ENCODE measurements at regions not wholly inside any gene's neighbourhood (a gene's known extent, or its start where the extent isn't known, plus 50 kb on each side); places are given as distances from the start of the nearest gene placed in this dataset.
A peak's percentile ranks its signal among the peaks of the same experiment; 100 is the strongest.

DNA sequence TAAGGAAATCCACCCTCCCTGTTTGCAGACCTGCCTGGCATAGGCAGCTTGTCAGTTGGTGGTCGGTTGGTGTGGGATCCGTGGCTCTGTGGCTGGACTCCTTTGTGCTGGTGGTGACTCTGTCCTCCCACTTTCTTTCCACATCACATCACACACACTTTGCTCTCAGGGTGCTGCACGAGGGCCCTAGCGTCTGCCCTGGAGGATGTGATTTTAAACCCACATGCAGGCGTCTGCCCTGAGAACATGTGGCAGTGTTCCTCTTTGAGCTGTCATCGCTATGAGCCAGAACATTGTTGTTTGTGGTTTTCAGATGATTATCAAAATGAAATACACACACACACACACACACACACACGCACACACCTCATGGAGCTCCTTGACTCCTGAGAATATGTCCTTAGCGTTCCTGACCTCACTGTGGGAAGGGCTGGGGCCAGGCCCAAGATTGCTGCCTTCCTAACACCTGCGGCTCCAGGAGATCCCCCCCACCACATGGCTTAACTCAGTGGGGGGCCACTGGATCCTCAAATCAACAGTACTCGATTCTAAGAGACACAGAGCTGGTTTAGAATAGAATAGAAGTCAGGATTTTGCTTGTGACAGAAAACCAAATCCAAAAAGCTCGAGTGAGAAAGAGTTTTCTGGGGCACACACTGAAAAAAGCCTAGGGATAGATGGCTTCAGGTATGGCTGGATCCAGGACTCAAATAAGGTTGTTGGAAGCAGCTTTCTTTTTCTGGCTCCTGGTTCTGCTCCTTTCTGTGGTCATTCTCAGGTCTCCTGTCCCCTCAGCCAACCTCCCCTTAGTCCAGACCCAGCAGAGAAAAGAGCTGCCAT lies 54.8 kb downstream of the RTP5 start:
- no peak for DNase-seq (ENCODE audit: extremely low read depth in 1 of 11, low read depth in 9 of 11, low spot score in 4 of 11)

DNA sequence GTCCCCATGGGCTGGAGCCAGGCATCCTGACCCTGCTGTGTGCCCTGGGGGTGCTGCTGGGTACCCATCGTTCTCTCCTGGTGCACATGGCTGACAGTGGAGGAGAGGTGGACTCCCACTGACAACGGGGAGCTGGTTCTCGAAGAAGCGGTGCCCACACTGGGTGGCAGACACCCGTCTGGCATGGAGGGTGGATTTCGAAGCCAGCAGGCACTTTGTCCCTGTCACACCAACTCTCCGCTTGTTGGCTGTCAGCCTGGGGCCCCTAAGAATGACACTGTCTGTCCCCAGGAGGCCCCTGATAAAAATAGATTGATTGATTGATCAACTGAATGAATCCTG lies 55.4 kb downstream of the RTP5 start:
- no peak for DNase-seq (ENCODE audit: extremely low read depth in 1 of 11, low read depth in 9 of 11, low spot score in 4 of 11)

DNA sequence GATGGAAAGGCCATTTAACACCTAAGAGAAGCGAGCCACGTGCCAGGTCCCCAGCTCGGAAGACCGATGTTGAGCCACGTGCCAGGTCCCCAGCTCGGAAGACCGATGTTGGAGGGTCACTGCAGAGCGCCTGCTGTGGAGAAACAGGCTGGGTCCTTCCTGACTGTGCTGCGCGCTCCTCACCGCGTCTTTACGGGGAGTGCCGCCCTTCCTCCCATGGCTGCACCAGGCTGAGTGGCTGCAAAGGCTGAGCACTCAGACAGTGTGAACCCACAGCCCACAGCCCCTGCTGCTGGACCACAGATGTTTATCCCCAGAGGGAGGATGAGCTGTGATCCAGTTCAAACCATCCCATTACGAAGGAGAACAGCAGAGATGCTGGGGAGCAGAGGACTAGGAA lies 55.7 kb downstream of the RTP5 start:
- DNase-seq (ENCODE audit: extremely low read depth in 1 of 11, low read depth in 9 of 11, low spot score in 4 of 11): no peak

DNA sequence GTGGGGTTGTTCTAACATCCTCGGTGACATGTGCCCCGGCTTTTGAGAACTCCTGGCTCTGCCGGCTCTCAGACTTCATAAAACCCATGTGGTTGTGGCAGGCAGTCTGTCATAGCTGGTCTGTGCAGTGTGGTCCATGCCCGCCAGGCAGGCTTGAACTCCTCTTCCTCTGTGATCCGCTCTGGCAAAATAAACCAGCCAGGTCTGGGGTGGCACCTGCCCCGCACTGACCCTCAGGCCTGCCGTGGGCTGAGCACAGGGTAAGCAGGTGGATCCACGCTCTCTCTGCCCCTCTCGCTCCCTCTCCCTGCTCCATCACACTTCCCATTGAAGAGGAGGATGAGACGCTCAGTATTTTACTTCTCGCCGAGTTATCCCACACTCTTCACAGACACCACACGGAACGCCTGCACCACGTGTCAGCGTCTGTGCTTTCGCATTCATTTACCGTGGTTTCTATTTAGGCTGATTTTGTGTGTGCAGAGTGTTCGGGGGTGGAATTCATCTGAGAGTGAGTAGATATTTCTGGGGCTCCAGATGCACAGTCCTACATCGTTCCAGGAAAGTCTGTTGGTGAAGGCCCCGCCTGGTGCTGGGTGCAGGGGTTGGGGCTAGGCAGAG lies 56.4 kb downstream of the RTP5 start:
- no peak for DNase-seq (ENCODE audit: extremely low read depth in 1 of 11, low read depth in 9 of 11, low spot score in 4 of 11)

DNA sequence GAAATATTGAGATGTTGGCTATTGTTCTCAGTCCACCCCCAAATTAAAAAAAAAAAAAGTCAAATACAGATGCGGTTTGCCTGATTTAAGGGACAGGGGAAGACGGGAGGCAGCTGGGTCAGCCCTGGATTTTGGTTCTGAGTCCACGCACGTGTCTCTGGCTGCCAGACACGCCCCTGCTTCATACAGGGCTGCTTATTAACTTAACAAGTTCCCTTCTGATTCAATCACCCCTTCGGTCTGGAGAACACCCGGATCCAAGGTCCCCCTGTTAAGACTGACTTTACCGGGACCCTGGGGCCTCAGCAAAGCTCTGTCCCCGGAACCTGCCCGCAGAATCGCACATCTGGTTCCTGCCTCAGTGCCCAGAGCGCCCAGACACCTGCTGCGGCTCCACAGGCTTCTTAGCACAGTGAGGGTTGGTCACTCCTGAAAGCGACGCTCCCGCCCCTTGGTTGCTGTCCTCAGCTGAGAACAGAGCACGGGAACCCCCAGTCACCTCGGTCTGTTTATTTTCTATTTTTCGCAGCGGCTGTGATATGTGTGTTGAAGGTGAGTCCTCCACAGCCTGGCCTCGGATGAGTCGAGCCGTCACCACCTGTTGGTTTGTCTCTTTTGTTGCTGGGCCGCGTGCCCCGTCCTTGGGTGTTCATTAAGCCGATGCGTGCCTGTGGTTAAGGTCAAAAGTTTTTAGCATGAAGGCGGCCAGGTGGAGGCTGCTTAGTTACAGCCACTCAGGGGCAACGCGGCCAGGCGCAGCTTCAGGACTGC lies 57.2 kb downstream of the RTP5 start:
- DNase-seq (ENCODE audit: extremely low read depth in 1 of 11, low read depth in 9 of 11, low spot score in 4 of 11): peak in 2 of 11 donors; percentile 20 to 51

DNA sequence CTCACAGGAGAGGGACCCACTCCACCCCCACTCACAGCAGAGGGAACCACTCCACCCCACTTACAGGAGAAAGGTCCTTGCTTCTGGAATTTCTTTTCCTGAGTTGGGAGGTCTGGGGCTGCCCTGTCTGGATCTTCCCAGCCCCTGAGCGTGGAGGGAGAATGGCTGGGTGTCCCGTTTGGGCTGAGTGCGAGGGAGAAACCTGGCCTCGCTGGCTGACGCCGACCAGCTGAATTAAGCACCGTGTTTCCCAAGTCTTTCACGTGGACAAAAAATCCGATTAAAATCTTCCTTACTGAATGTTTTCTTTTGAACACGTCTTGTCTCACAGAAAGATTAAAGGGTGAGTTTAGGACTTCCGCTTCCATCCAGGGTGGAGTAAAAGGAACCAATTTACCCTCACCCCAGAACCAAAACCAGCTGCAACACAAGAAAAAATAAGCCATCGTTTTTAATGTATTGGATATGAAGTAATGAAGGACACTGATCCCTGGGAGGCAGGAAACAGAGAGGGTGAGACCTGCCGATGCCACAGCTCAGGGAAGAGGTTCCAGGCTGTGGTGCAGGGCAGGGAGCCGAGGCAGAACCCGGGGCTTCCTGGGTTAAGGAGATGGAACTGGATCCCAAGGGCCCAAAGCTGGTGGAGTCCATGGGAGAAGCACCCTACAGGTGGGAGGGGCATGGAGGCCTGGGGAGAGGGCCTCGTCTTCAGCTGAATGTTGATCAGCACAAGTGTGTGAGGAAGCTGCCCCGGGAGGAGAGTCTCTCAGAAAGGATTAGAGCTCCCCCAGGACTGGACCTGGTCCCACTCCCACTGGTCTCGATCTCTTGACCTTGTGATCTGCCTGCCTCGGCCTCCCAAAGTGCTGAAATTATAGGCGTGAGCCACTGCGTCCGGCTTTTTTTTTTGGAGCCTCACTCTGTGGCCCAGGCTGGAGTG lies 60.3 kb downstream of the RTP5 start:
- no peak for DNase-seq (ENCODE audit: extremely low read depth in 1 of 11, low read depth in 9 of 11, low spot score in 4 of 11)

DNA sequence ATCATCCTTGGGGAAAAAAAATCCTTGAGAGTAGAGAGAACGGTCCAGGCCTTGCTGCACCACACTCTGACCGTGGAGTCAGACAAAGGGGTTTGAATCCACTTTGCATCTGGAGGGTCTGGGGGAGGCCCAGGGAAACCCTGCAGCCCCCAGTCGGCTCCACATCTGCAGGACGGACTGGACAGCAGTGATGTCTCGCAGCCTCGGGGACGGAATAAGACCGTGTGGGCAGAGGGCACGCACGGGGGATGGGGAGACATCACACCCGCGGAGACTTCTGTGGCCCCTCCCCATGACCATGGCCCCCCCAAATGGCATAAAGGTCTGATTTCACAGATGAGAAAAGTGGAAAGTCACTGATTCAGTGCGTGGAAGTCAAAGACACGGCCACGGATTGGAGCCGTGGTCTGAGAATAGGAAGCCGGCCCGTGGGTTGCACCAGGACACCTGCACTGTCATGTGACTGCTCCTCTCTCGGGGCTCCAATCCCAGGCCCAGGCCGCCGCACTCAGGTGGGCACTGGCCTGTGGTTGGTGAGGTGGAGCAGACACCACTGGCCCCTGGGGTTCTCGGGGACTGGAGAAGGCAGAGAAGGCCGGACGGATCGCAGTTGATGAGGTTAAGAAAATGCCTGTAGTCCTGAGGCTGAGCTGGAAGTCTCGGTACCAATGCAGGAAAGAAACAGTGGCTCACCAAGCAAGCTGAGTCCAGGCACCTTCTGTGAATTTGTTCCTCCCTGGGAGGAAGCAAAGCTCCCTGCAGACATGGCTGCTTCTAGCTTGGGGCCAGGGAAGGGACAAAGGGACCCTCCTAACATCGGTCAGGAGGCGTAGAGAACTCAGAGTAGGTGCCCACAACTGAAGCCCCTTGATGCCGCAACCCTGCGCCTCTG lies 61.8 kb downstream of the RTP5 start:
- DNase-seq (ENCODE audit: extremely low read depth in 1 of 11, low read depth in 9 of 11, low spot score in 4 of 11): no peak

DNA sequence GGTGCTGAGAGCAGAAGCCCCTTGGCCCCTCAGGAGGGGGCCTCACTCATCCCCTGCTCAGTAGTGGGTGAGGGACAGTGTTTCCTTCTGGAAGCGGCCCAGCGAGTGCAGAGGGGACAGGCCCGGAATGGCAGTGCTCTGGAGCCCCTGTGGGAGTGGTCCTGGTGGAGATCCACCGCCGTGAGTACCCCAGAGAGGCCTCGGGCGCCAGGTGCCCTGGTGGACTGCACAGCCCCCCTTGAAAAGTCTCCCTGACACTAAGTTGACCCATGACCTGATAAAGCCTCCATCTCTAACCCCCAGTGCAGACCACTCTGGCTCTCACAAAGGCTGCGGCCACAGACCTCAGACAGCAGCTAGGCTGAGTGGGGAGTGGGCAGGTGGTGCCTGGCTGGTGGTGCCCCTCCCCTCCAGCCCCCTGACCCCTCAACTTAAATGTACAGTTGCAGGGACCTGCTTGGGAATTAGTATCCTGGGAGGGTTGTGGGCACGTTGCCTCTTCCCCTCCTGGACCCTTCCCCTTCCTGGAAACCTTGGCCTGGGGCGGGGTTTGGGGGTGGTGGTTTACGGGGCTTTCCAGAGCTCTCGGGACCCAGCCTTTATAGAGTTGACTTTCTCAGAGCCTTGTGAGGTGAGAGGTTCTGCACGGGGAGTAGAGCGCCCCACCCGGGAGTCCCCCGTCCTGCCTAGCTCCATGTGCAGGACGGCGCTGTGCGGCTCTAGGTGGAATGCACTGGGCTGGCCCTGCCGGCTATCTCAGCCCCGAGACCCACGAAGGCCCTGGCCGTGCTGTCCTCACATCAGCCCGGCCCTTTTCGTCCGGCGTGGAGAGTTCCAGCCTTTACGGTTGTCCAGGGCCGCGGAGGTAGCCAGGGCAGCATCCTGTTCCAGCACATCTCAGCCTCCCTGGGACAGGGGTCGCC lies 62.7 kb downstream of the RTP5 start:
- no peak for DNase-seq (ENCODE audit: extremely low read depth in 1 of 11, low read depth in 9 of 11, low spot score in 4 of 11)

DNA sequence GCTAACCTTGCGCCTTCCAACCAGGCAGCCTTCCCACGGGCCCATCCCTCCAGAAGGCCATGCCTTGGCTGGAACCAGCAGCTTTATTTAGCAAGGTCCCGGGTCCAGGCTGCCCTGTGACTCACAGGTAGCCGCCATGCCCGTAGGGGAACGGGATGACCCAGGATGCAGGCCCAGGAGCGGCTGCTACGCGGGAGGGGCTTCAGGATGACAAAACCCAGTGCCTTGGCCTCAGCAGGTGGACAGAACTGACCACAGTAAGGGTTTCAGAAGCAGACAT lies 63.3 kb downstream of the RTP5 start:
- no peak for DNase-seq (ENCODE audit: extremely low read depth in 1 of 11, low read depth in 9 of 11, low spot score in 4 of 11)

DNA sequence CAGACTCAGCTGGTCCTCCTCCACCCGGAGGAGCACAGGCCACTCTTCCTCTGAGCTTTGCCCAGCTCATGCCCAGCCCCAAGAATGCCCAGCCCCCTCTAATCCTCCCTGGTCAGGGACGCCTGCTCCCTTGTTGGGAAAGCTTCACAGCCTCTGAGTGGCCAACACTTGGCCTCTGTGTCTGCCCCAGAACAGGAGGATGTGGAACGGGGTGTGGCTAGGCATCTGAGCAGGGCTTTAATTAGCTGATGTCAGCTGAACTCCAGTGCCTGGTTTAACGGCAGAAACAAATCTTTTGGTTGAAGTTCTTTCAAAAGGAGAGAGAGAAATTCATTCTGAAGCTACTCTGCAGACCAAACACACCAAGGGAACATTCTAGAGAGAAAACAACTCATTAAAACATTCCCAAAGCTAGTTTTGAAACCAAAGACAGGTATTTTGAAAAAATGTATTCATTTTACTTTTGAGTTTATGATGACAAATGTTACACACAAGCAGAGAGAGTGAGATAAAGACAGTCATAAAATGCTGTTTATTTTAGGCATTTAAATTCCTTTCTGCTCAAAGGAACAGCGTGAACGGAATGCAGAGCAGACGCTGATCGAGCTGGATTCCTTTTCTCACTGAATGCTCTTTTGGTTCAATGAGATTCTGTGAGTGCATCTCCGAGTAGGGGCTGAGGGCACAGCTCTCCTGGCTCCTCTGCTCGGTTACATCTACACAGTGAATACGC lies 63.8 kb downstream of the RTP5 start:
- DNase-seq (ENCODE audit: extremely low read depth in 1 of 11, low read depth in 9 of 11, low spot score in 4 of 11): peak in 3 of 11 donors; percentile 17 to 31 (median 20)

DNA sequence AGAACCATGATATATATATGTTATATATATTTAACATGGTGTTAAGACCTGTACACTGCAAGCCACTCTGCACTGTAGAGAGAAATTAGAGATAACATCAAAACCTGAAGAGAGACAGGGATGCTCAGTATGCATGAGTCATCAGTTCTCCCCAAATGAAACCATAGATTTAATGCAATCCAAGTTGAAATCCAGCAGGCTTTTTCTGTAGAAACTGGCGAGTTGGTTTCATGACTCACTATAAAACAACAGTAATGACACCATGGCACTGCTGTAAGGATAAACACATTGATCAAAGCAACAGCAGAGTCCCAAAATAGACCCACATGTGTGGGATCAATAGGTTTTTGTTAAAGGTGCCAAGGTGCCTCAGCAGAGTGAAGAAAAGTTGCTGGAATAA lies 65.8 kb downstream of the RTP5 start:
- no peak for DNase-seq (ENCODE audit: extremely low read depth in 1 of 11, low read depth in 9 of 11, low spot score in 4 of 11)

DNA sequence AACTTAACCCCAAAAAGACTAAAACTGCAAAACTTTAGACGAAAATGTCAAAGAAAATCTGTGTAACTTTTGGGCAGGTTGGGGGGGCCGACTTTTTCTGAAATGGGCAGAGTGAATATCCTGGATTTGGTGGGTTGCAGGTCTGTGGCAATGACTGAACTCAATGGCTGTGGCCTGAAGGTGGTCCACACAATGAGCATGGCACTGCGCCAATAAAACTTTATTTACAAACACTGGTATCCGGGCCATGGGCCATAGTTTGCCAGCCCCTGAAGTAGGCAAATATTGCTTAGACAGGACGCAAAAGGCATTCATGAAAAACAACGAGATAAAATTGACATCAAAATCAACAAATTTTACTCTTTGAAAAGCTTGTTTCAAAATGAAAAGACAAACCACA lies 66.2 kb downstream of the RTP5 start:
- no peak for DNase-seq (ENCODE audit: extremely low read depth in 1 of 11, low read depth in 9 of 11, low spot score in 4 of 11)

DNA sequence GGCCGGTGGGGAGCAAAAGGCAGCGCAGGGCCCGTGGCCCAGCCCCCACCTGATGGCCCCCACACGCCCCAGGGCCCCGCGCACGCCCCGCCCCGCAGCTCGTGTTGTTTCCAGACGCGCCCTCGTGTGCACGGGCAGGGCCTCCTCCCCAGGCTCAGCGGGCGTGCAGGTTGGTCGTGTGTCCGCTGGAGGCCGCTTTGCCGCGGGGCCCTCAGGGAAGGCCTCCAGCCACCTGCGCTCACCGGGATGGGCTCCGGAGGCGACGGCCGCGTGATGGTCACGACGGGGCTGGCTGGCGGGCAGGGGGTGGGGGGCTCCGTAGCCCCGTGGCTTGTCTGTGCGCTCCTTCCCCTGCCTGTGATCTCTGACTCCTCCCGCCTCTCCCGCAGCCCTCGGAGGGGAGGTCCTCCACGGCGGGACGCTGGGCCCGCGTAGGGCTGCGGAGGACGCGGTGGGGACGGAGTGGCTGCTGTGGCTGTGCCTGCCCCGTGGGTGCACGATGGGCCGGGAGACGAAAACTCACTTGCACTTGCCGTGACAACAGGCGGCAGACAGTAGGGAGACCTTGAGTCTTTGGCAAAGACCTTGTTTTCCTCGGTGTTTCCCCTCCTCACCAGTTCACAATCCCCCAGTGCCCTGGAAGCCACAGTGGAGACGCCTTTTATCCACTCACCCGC lies 67.1 kb downstream of the RTP5 start:
- DNase-seq (ENCODE audit: extremely low read depth in 1 of 11, low read depth in 9 of 11, low spot score in 4 of 11): no peak

DNA sequence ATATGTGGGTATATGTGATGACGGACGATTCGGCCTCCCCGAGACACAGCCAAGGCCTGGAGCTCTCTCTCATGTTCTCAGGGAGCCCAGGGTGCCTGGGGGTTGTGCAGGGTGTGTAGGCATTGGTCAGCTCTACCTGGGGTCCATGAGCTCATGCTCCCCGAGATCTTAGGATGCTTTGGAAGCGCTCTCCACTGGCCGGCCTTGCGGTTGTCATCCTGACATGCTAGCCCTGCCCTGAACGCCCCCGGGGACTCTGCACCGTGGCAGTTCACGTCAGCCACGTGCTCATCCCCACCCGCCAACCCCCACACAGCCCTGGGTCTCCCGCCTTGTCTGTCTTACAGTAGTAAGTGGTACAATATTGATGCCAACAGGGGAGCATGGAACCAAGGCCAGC lies 67.8 kb downstream of the RTP5 start:
- no peak for DNase-seq (ENCODE audit: extremely low read depth in 1 of 11, low read depth in 9 of 11, low spot score in 4 of 11)

DNA sequence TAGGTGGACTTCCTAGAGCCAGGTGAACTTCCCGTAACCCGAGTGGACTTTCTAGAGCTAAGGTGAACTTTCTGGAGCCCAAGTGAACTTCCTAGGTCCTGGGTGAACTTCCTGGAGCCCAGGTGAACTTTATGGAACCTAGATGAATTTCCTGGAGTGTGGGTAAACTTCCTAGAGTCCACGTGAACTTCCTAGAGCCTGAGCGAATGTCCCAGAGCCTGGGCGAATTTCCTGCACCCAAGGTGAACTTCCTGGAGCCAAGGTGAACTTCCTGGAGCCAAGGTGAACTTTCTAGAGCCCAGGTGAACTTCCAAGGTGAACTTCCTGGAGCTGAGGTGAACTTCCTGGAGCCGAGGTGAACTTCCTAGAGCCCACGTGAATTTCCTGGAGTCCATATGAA lies 70.0 kb downstream of the RTP5 start:
- no peak for DNase-seq (ENCODE audit: extremely low read depth in 1 of 11, low read depth in 9 of 11, low spot score in 4 of 11)

DNA sequence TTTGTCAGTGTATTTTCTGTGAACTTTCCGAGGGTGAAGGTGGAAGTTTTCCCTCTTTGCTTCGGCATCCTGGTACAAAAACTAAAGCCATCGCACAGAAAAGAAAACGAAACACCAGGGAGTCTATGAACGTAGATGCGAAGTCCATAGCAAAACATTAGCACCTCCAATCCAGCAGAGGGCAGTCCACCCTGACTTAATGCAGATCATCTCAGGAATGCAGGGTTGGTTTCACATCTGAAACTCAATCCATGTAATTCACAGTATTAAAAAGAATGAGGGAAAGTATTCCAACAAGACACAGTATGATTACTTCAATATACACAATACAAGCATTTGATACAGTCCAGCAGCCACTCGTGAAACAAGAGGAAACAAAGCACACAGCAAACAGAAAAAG lies 70.8 kb downstream of the RTP5 start:
- no peak for DNase-seq (ENCODE audit: extremely low read depth in 1 of 11, low read depth in 9 of 11, low spot score in 4 of 11)

Measured in renal cortex interstitium (tissue), 11 donors.